ENCODE measurements at regions not wholly inside any gene's neighbourhood (a gene's known extent, or its start where the extent isn't known, plus 50 kb on each side); places are given as distances from the start of the nearest gene placed in this dataset.

GRCh38 chr21:15494481-15494880, 235.3 kb upstream of the USP25 start:
- DNase-seq: no peak

GRCh38 chr21:15495965-15496364, 233.8 kb upstream of the USP25 start:
- no peak for DNase-seq

- DNase-seq: no peak
Observed at GRCh38 chr21:15496911-15497310, 232.9 kb upstream of the USP25 start.

- no peak for DNase-seq
Observed at GRCh38 chr21:15498455-15498854, 231.3 kb upstream of the USP25 start.

- DNase-seq: no peak
Observed at GRCh38 chr21:15506086-15506485, 223.7 kb upstream of the USP25 start.

- DNase-seq: no peak
Observed at GRCh38 chr21:15508554-15508953, 221.2 kb upstream of the USP25 start.

GRCh38 chr21:15514073-15514946, 215.5 kb upstream of the USP25 start:
- DNase-seq: no peak

- no peak for DNase-seq
Observed at GRCh38 chr21:15515908-15516307, 213.9 kb upstream of the USP25 start.

- no peak for DNase-seq
Observed at GRCh38 chr21:15517394-15517793, 212.4 kb upstream of the USP25 start.

- no peak for DNase-seq
Observed at GRCh38 chr21:15520811-15521643, 208.8 kb upstream of the USP25 start.

GRCh38 chr21:15521644-15522001, 208.2 kb upstream of the USP25 start:
- no peak for DNase-seq

GRCh38 chr21:15522148-15522547, 207.6 kb upstream of the USP25 start:
- DNase-seq: no peak

- no peak for DNase-seq
Observed at GRCh38 chr21:15524855-15525254, 204.9 kb upstream of the USP25 start.

- DNase-seq: no peak
Observed at GRCh38 chr21:15526798-15527197, 203.0 kb upstream of the USP25 start.

- no peak for DNase-seq
Observed at GRCh38 chr21:15528346-15528745, 201.4 kb upstream of the USP25 start.

- DNase-seq: no peak
Observed at GRCh38 chr21:15531986-15532385, 197.8 kb upstream of the USP25 start.

- no peak for DNase-seq
Observed at GRCh38 chr21:15533618-15534017, 196.2 kb upstream of the USP25 start.

GRCh38 chr21:15534450-15534886, 195.3 kb upstream of the USP25 start:
- no peak for DNase-seq

- DNase-seq: no peak
Observed at GRCh38 chr21:15539376-15539775, 190.4 kb upstream of the USP25 start.

GRCh38 chr21:15543473-15543872, 186.3 kb upstream of the USP25 start:
- no peak for DNase-seq

GRCh38 chr21:15549671-15550070, 180.1 kb upstream of the USP25 start:
- DNase-seq: no peak

GRCh38 chr21:15552914-15553494, 176.8 kb upstream of the USP25 start:
- DNase-seq: no peak

- no peak for DNase-seq
Observed at GRCh38 chr21:15557925-15558324, 171.9 kb upstream of the USP25 start.

- no peak for DNase-seq
Observed at GRCh38 chr21:15558884-15559283, 170.9 kb upstream of the USP25 start.
